AG08395 (cell line): ENCODE measurements at regions not wholly inside any gene's neighbourhood (a gene's known extent, or its start where the extent isn't known, plus 50 kb on each side); places are given as distances from the start of the nearest gene placed in this dataset.
A peak's percentile ranks its signal among the peaks of the same experiment; 100 is the strongest.

Experiments used
- DNase-seq: peaks from one replicate; pipeline ENCODE4 v3.0.0; 2012; ENCODE audit warnings: mixed read lengths, low spot score

DNA sequence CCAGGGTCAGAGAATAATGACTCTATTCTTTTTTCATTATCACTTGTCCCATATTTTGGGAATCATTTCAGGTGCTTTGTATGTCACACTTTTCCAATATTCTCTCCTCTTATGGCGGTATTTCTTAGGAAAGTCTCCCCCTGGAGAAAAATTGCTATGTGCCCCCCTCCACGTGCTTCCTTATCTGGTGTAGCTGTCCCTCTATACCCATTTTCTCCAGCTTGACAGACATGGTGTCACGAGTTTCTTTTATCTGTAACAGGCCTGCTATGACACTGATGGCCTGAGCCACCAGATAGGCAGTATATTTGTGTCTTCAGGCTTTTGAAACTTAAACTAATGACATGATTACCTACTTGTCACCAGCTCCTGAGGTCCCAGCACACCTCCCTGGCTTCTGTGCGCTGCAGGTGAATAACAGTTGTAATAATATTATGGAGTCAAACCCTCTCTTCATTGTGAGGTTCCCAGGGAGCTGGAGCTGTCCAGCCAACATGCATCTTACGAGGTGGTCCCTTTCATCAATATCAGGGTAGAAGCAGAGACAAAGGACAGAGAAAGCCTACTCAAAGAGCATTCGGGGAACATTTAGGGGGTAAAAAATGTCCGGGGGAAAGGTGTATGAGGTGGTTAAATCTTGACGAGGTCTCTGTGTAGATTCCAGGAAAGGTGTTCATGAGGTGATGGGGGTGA is 71.2 kb upstream of the DUSP10 start:
- DNase-seq = no peak

DNA sequence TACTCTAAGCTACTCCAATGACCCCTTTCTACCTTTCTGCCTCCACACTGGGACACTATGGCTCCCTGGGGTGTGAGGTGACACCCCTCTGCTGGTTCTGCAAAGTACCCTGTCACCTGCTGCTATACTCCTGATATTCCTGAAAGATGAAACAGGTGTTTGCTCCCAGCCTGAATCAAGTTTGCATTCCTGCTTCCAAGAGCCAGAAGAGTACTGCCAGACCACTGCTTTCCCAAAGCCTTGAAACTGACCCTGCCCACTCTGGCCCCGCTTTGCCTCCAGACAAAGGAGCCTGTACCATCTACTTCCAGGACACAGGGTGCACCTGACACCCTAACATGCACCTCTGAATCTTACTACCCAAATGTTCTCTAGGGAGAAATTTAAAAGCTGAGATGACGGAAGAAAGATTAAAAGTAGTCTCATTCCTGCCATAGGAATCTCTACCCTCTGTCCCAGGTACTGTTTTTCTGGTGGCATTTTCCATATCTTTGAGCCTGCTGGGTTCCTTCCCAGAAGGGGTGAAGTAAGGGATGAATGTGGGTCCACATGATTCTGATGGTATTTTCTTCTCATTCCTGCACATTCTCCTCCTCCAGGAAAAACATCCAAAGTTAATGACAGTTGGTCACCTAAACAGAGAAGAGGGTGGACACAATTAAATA is 70.3 kb upstream of the DUSP10 start:
- DNase-seq = no peak

DNA sequence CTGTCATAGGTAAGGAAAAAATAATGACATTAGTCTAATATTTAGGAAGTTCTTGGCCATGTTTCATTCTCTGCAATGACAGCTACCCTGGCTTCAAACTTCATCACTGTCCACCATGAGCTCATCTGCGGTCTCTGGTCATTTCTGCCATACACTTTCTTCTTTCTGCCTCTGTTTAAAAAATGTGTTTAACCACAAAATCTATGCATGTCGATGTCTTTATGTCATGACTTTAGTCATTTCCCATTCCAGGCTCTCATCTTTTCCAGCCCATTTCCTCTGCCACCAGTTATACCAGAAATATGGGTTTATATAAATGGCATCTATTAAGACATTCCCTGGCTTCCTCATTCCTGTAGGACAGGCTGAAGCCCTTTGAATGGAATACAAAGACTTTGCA is 68.5 kb upstream of the DUSP10 start:
- DNase-seq = peak; percentile 69

DNA sequence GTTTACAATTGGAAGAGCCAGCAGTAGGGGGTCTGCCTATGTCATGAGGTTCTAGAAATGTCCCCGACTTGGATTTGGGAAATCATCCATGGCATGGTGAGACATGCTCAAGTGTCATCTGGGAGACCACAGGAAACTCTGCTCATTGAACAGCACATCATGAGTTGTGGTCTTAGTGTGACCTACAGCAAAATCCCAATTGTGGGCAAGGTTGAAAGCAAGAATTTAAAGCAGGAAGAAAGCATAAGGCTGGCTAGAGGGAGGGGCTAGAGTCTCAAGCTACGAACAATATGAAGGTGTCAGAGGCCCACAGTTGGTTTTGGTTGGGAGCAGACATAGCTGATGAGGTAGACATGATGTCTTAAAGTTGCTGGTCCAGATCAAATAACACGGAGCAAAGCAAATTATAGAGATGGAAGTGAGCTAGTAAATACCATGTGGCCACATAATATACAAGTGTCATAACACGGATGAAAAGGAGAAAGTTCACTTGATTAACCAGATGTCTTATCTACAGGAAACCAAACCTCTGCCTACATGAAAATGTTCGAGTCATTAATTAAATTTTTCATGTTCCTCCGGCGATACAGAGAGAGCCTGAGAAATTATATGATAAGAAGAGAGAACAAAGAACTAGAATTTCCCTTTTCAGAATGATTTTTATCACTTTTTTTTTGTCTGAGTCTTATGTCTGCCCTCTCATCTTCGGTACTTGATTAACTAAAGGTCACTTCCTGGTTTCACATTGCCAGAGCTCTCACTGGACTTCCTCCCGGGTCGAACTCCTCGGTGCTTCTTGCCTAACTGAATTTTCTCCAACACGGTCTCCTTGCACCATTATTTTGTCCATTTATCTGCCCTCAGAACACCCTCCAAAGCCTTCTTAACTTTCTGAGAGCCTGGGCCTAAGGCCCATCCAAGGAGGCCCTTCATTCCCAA is 67.5 kb upstream of the DUSP10 start:
- no peak for DNase-seq

DNA sequence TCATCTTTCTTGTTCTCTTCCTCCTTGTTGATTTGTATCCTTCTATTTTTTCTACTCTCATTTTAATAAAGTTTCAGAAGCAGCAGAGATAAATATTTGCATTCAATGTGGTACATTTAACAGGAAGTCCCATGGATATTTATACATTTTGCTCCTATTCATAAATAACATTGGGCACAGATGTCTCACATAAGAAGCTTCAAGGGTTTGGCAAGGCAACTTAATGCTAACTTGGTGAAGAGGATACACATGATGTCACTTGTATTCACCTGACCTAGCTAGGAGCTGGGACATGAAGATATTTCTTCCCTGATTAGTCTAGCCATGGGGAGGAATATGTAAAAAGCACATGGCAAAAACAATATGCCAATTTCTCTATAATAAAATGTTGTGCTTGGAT is 65.1 kb upstream of the DUSP10 start:
- no peak for DNase-seq

DNA sequence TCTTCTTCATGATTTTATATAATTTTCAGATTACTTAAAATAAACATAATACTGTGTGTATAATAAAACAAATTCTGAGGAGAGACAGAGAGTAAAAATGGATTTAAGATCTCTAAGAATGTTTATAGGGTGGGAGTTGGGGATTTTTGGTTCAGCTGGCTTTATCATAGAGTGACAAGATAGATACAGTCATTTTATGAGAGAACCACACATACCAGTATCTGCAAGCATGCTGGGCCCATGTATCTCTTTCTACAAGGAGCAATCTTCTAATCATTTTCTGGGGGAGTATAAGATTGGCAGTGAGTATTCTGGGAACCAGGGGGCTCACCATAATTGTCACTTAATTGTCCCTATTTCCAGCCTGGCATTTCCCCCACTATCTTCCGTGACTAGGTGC is 64.3 kb upstream of the DUSP10 start:
- DNase-seq = no peak

DNA sequence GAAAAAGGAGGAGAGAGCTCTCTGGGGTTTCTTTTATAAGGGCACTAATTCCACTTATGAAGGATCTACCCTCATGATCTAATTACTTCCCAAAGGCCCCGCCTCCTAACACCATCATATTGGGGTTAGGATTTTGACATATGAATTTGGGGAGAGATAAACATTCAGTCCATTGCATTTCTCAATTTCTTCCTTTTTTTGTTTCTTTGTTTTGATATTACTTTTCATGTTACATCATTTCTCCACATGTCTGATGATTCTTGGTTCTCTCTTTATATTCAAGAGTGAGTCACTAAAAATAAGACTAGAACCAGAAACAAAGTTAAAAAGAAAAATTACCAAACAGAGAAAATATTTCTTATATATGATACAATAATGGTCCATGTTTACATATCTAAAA is 63.2 kb upstream of the DUSP10 start:
- no peak for DNase-seq

DNA sequence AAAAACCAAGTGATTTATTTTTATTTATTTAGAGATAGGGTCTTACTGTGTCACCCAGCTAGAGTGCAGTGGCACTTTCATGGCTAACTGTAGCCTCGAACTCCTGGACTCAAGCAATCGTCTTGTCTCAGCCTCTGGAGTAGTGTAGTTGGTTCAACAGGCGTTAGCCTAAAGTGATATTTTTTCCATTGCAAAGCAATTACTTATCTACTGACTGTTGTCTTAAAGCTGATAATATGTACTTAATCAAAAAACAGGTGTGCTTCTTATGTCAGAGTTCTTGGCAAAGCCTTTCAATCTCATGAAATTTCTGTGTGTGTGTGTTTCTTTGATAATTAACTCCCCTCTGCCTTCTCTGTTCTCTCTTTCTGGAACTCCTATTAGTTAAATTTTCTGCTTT is 62.4 kb upstream of the DUSP10 start:
- DNase-seq = no peak

DNA sequence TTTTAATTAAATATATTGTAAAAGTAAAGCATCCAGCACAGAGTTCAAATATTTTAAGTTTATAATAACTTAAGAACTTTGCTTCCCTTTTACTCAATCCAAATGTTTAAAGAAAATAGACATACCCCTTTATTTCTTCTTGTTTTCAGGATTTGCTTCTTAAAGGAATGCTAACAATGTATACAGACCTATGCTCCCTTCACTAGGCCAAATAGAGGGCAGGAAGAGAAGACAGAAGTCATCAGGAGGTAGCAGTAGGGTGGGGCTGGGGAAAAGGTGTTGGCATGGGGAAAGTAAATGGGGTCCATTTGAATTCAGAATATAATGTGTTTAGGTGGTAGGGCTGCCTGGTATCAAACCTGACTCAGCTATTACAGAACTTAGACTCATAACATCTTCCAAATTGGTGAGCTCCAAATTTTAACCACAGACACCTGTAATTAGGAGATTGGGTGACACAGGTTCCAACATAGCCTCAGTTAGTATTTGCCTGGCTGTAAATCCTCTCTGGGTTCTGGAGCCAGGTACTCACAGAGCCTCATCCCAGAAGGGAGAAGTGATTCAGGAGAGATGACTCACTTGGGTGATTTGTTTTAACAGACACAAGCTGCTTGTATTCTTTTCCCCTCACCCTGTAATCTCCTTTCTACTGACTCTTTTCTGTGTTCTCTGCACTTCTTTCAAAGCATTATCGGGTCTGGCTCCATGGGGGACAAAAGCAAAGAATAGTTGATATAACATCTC is 60.1 kb upstream of the DUSP10 start:
- DNase-seq = peak; percentile 57

DNA sequence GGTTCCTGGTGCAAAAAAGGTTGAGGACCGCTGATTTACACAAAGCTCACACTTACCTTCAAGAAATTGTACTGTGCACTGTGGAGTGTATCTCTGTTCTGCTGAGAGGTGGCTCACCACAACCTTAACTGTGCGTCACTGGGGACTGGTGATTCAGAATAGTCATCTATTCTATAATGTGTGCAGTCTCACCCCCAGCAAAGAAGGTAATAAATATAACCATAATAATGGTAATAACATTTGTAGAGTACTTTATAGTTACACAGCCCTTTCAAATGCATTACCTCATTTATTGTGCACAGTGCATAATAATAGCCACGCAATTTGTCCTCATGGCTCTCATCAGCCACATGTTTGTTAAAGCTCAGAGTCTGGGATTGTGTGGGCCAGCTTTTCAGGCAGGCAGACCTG is 59.4 kb upstream of the DUSP10 start:
- no peak for DNase-seq

DNA sequence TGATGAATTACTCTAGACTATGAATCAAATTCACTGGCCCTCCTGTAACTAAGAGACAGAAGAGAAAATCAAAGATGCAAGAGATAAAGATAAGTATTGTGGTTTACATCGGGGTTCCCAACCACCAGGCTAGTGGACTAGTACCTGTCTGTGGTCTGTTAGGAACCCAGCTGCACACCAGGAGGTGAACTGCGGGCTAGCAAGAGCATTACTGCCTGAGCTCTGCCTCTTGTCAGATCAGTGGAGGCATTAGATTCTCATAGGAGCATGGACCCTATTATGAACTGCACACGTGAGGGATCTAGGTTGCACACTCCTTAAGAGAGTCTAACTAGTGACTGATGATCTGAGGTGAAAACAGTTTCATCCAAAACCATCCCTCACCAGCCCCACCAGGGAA is 58.9 kb upstream of the DUSP10 start:
- DNase-seq = no peak

DNA sequence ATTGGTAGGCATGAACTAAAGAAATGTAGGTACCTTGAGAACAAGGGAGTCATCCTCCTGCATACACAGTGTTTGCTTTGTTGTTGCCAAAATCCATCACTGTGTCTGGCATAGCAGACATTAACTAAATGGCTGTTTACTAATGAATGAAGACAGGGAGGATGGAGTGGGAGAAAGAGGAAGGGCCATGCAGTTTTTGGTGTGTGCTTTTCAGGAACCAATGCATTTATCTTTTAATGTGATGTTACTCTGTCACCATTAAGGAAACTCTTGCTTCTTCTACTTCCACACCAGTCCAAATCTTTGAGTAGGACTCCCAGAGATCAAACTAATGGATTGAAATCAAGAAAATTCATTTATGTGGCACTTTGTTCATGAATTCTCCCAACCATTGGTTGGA is 55.6 kb upstream of the DUSP10 start:
- DNase-seq = no peak

DNA sequence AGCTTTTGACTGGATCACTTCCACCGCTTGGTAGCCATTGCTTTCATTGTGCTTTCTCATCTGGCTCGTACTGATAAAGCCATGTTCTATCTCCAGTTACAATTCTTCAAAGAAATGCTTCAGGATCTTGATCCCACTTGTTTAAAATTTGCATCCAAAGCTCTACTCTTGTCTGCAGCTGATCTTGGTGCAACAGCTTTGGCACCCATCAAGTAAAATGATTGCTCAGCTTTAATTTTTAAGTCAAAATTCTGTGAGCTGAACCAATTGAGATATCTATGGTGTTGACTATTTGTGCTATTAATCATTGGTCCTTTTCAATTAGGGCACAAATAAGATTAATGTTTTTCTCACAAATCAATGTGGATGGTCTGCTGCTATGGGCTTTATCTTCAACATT is 54.8 kb upstream of the DUSP10 start:
- no peak for DNase-seq

DNA sequence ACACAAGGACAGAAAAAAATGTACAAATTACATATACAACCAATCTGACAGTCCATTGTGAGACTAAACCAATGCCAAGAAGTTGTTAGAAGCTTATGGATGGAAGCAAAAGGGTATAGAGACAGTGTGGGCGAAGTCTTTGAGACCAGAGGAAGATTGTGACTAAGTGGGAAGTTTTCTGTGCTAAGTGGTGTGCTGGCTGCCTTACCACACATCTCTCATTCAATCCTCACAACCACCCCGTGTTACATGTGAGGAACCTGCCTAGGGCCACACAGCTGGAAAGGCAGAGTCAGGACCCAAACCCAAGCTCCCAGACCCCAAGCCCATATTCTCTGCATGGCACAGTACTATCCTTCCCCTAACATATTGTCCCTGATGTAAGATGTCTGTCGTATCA is 53.5 kb upstream of the DUSP10 start:
- DNase-seq = no peak

DNA sequence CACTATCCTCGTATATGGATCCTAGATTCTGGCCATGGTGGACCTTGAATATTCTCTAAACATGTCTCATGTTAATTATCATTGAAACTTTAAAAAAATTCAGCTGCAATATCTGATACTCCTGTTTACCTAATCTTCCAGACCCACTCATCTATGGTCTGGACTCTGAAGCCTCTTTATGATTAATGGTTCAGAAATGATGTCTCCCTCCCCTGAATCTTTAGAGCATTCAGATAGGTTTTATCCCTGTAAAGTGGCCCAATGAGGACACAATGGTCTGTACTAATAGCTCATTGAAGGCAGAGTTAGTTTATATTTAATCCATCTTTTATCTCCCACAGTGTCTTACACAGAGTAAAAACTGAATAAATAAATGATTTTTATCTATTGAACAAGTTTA is 53.0 kb upstream of the DUSP10 start:
- no peak for DNase-seq

DNA sequence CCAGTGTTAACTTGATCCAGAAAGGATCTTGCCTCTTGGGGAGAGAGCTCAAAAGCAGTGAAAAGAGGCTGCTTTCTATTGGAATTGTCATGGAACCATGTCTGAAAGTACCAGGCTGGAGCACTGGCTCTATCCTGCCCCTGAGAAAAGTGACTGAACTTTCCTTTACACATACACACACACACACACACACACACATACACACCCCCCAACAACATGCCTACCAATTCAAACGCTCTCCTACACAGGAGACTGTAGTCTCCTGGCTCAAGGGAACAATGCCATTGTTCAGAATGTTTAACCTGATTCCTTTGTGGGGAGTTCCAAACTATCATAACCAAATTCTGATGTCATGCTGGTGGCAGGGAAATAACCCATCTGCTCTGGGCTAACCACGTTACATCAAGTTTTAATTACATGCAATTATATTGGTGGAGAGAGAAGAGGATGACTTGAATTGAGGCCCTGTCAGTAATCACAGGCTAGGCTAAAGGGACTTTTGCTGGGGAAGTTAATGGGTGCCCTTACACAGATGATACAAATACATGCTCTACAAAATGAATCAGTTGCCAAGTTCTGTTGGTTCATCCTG is 52.3 kb upstream of the DUSP10 start:
- DNase-seq = peak; percentile 27

DNA sequence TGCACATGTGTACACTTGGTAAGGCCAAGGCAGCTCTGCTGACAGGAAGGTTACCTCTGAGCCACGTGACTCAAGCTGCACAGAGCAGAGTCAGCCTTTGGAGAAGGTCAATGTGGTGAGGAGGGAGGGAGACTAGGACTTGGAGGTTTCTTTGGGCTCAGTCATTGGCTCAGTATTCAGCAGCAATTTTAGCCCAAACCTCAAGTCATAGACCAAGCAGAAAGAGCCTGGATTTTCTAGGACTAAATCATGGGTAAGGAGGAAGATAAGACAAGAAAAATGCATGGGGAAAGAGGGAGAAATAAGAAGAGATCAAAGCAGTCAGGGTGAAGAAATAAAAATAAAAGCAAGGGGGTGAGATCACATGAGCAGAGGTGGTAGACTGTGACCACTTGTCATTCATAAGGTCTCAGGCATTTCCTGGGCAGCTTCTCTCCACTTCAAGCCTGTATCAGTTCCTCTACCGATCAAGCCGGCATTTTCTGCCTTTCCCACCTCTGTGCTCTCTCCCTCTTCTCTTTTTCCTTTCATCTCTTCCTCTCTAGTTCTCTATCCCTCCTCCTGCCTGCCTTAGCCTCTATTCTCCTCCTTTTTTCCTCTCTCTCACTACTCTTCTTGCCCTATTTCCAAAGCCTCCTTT is 51.7 kb upstream of the DUSP10 start:
- DNase-seq = no peak

DNA sequence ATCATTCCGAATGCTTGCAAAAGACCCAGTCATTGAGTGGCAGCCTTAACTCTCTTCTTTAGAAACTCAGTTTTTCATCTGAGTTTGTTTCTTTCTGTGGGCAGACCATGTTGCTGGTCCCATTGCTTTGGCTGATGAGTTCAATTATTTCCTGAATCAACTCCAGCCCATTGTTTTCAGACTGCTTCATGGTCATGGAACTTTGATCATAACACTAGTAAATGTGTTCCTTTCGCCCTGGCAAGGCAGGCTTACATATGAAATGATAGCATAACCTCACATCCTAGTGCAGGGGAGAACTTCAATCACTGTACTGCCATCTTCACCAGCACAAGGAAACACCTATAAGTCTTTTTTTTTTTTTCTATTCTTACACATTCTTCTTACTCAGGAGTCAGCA is 50.0 kb upstream of the DUSP10 start:
- no peak for DNase-seq
